ENCODE measurements at regions not wholly inside any gene's neighbourhood (a gene's known extent, or its start where the extent isn't known, plus 50 kb on each side); places are given as distances from the start of the nearest gene placed in this dataset.

DNA sequence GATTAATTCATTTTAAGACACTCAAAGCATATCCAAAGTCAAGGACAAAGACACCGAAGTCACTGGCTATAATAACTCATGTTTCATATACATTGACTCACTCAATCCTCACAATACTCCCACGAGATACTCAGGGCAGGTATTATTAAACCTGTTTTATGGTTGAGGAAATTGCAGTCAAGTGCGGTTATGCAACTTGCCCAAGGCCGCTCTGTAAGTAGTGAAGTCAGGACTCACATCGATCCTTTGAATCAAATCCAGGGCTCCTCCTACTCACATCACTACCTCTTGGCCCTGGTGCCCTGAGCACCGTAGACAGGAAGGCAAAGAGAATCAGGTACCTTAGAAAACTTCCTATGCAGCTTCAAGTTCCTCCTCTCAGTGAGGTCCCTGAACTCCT is 87.8 kb upstream of the APC start:
- ATAC-seq (no peak), DNase-seq (ENCODE audit: low spot score in 2 of 2) (no peak)
- no peak overlapping the region for H3K27ac Mint-ChIP-seq
- no peaks in the 10 kb centered on the region for H3K36me3 Mint-ChIP-seq
- no peaks in the 10 kb centered on the region for H3K9me3 Mint-ChIP-seq

DNA sequence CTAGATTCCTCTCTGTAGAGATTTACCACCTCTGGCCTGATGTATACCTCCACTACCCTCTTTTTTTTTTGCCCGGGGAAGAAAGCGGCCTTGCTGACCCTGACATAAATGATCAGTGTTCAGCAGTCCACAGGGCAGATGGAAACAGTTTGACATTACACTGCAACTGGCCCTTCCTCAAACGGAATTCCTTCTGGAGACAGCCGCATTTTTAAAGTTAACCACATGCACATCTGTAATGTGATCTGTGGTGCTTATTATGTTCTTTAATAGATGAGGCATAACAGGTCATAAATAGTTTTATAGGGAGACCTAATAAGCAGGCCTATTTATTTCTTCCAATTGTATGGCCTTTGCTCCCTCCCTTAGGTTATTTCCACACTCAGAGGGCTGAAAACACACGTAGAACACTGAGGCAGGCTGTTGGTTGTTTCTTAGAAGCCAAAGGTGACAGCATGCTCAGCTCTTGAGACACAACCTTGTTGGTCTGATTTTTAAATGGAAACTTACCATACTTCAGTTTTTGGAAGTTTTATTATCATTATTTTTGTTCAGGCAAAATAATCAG is 84.0 kb upstream of the APC start:
- no peak for DNase-seq (ENCODE audit: low spot score in 2 of 2)
- no peaks in the 10 kb centered on the region for H3K36me3 Mint-ChIP-seq
- ATAC-seq = no peak
- peaks cover 0 to 5% of the 10 kb centered on the region in 2 donors for H3K9me3 Mint-ChIP-seq
- no peak overlapping the region for H3K27ac Mint-ChIP-seq

DNA sequence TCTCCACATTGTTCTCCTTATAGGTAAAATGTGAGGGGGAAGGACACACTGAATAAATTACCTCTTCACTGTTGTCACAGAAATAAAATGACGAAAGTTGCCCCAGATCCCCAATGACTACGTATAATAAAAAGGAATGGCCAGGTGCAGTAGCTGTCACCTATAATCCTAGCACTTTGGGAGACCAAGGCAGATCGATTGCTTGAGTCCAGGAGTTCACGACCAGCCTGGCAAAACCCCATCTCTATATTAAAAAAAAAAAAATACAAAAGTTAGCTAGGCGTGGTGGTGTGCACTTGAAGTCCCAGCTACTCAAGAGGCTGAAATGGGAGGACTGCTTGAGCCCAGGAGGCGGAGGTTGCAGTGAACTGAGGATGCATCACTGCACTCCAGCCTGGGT is 82.2 kb upstream of the APC start:
- H3K36me3 Mint-ChIP-seq = peaks cover 0 to 4% of the 10 kb centered on the region in 2 donors
- no peak overlapping the region for H3K27ac Mint-ChIP-seq
- DNase-seq (ENCODE audit: low spot score in 2 of 2) = no peak
- ATAC-seq = no peak
- peaks cover 8 to 15% of the 10 kb centered on the region in 2 donors for H3K9me3 Mint-ChIP-seq

DNA sequence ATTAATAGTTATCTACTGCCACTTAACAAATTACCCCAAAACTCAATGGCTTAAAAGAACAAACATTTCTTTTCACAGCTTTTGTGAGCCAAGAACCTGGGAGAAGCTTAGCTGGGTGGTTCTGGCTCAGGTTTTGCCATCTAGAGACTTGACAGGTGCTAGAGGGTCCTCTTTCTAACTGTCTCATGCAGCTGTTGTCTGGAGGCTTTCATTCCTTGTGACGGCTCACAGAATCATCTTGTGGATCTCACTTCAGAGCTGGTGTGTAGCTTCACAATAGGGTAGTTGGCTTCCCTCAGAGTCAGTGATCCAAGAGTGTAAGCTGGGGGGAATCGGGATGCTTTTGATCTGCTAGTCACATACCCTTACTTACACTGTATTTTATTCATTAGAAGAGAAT is 81.2 kb upstream of the APC start:
- no peak for ATAC-seq
- H3K36me3 Mint-ChIP-seq = peaks cover 4 to 11% of the 10 kb centered on the region in 2 donors
- no peak for DNase-seq (ENCODE audit: low spot score in 2 of 2)
- H3K9me3 Mint-ChIP-seq = peaks cover 17 to 24% of the 10 kb centered on the region in 2 donors
- H3K27ac Mint-ChIP-seq = no peak overlapping the region

DNA sequence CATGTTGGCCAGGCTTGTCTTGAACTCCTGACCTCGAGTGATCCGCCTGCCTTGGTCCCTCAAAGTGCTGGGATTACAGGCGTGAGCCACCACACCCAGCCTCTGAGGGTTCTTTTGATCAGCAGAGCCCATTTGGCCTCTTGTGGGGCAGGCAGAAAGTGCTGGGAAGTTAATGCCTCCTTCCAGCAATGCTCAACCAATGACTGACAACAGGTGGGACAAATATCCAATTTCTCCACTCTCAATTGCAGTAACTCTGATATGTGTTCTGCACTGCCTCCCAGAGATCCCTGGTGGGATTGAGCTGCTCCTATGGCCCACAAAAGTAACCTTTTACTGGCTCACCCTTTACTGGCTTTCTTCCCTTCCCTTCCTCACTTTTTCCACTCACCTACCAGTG is 79.9 kb upstream of the APC start:
- H3K27ac Mint-ChIP-seq = no peak overlapping the region

DNA sequence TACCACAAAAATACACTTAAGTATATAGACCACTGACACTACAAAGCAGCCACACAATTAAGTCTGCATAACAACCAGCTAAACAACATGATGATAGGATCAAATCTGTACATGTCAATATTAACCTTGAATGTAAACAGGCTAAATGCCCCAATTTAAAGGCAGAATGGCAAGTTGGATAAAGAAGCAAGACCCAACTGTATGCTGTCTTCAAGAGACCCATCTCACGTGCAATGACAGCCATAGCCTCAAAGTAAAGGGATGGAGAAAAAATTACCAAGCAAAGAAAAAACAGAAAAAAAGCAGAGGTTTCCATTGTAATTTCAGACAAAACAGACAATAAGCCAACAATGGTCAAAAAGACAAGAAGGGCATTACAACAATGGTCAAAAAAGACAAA is 77.3 kb upstream of the APC start:
- Mint-ChIP-seq H3K27ac (no peak overlapping the region), H3K9me3 (peaks cover 17 to 24% of the 10 kb centered on the region in 2 donors), H3K36me3 (peaks cover 4 to 11% of the 10 kb centered on the region in 2 donors)
- ATAC-seq = no peak
- no peak for DNase-seq (ENCODE audit: low spot score in 2 of 2)

More for the DNA sequence above, 79.9 kb upstream of the APC start:
- H3K36me3 Mint-ChIP-seq = peaks cover 4 to 11% of the 10 kb centered on the region in 2 donors
- DNase-seq (ENCODE audit: low spot score in 2 of 2) (no peak), ATAC-seq (no peak)
- H3K9me3 Mint-ChIP-seq = peaks cover 17 to 24% of the 10 kb centered on the region in 2 donors

DNA sequence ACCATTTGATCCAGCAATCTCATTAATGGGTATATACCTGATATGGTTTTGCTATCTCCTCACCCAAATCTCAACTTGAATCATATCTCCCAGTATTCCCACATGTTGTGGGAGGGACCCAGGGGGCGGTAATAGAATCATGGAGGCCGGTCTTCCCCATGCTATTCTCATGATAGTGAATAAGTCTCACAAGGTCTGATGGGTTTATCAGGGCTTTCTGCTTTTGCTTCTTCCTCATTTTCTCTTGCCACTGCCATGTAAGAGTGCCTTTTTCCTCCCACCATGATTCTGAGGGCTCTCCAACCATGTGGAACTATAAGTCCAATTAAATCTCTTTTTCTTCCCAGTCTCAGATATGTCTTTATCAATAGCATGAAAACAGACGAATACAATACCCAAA is 74.5 kb upstream of the APC start:
- Mint-ChIP-seq H3K27ac (no peak overlapping the region), H3K9me3 (peaks cover 17 to 22% of the 10 kb centered on the region in 2 donors), H3K36me3 (peaks cover 4 to 11% of the 10 kb centered on the region in 2 donors)
- DNase-seq (ENCODE audit: low spot score in 2 of 2) = no peak
- ATAC-seq = no peak

DNA sequence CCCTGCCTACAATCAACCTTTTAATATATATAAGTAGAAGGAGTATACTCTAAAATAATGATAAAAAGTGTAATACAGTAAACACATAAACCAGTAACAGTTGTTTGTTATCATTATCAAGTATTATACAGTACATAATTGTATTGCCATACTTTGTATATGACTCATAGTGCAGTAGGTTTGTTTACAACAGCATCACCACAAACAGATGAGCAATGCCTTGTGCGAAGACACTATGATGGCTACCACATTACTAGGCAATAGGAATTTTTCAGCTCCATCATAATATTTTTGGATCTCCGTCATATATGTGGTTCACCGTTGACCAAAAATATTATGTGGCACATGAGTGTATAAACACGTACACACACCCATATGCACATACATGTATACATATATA is 69.7 kb upstream of the APC start:
- ATAC-seq = no peak
- H3K36me3 Mint-ChIP-seq = no peaks in the 10 kb centered on the region
- no peak overlapping the region for H3K27ac Mint-ChIP-seq
- DNase-seq (ENCODE audit: low spot score in 2 of 2) = no peak
- H3K9me3 Mint-ChIP-seq = no peaks in the 10 kb centered on the region

DNA sequence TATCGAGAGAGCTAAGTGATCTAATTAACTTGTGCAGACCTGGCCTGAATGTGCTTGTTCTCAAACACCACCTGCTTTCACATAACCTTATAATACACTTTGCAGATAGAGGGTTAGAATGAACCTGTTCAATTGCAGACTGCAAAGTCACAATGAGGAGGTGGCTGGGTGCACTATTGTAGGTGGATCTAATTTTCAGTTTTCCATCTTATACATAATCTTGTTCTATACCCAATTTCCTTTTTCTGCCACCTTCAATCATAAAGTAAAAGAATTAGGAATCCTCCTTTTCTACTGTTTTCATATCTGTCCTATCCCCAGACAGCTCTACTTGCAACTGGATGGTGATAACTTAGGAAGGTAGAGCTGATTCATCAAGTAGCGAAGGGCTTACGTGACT is 68.8 kb upstream of the APC start:
- Mint-ChIP-seq H3K9me3 (no peaks in the 10 kb centered on the region), H3K36me3 (no peaks in the 10 kb centered on the region), H3K27ac (no peak overlapping the region)
- no peak for DNase-seq (ENCODE audit: low spot score in 2 of 2)
- ATAC-seq = no peak

DNA sequence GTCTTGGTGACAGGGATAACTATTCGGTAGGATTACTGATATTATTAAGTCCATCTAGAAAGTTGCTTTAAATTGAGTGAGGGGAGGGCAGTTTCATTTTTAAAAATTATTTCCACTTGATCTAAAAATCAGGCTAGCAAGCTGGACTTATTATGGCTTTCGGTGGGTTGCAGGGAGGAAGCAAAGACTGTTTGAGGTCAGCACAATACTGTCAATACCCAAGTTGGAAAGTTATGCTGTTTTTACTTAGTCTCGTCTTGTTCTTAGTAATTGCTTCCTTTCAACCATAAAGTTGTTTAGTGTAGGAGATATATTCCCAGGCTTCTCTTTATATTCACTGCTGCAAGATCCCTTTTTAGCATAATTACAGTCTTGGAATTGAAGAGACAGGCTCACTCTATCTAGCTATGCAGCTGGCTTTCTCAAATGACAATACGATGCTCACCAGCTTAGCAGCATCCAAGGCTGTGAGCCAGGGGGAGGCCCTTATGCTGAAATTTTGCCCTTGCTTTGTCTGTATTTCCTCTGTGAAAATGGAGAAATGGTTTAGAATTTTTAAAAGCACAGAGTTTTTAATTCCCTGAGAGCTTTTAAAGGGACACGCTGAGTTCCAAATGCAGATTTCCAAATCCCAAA is 68.2 kb upstream of the APC start:
- Mint-ChIP-seq H3K9me3 (no peaks in the 10 kb centered on the region), H3K36me3 (no peaks in the 10 kb centered on the region), H3K27ac (no peak overlapping the region)
- ATAC-seq (no peak), DNase-seq (ENCODE audit: low spot score in 2 of 2) (no peak)

DNA sequence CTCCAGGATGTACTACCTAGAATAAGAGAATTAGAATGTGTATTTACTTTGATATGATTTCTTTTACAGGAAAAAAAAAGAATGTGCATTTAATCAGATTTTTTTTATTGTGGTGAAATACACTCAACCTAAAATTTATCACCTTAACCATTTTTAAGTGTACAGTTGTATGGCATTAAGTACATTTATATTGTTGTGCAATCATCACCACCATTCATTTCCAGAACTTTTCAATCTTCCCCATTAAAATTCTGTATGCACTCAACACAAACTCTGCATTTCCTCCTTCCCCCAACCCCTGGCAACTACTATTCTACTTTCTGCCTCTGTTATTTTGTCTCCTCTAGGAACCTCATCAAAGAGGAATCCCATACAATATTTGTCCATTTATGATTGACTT is 66.0 kb upstream of the APC start:
- Mint-ChIP-seq H3K9me3 (peaks cover 0 to 2% of the 10 kb centered on the region in 2 donors), H3K27ac (no peak overlapping the region), H3K36me3 (no peaks in the 10 kb centered on the region)
- DNase-seq (ENCODE audit: low spot score in 2 of 2) (no peak), ATAC-seq (no peak)

DNA sequence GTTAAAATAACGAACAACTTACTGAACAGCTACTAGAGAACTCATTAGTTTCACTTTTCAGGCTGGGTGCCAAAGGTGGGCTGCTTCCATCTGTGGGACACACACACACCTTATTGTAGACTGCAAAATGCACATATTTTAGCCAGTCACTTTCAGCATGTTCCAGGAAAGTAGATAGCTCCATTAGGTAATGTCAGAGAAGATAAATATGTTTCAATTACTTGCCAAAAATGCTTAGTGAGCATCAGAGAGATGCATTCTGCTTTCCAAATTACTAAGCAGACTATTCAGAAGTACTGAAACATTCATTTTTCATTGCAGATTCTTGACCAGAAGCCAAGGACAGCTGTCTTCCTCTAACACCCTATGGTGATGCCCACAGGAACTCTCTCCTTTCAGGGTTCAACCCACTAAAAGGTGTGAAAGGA is 56.2 kb upstream of the APC start:
- H3K9me3 Mint-ChIP-seq = no peaks in the 10 kb centered on the region
- H3K36me3 Mint-ChIP-seq = no peaks in the 10 kb centered on the region
- DNase-seq (ENCODE audit: low spot score in 2 of 2) (no peak), ATAC-seq (no peak)
- H3K27ac Mint-ChIP-seq = no peak overlapping the region

DNA sequence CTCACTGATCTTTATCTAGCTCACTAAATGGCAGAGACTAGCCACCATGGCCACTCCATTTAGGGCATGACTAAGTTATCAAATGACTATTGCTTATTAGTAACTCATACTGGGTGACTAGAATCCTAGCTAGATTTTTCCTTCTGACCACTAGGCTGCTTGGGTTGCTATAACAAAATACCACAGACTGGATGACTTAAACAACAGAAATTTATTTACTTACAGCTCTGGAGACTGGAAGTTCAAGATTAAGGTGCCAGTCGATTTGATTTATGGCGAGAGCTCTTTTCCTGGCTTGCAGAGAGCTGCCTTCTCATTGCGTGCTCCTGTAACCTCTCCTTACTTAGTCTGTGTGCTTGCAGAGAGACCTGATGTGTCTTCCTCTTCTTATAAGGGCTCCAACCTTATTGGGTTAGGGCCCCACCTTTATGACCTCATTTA is 55.0 kb upstream of the APC start:
- DNase-seq (ENCODE audit: low spot score in 2 of 2) = no peak
- Mint-ChIP-seq H3K36me3 (no peaks in the 10 kb centered on the region), H3K27ac (no peak overlapping the region), H3K9me3 (no peaks in the 10 kb centered on the region)
- no peak for ATAC-seq

DNA sequence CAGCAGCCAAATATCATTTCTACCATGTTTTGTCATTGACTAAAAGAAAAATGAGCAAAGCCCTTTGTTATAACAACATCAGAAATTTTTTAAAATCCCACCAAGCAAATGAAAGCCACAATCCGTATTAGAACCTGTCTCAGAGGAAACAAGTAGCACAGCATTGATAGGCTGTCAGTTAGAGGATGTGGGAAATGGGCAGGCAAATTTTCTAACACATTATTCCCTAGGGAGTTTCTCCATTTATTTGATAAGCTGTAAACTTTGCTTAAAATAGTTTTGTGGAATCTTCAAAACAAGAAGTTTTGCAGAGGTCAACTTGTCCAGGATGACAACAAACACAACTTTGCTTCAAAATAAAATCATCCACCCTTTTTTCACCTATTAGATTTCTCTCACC is 53.6 kb upstream of the APC start:
- Mint-ChIP-seq H3K27ac (no peak overlapping the region), H3K9me3 (no peaks in the 10 kb centered on the region), H3K36me3 (no peaks in the 10 kb centered on the region)
- DNase-seq (ENCODE audit: low spot score in 2 of 2) = no peak
- no peak for ATAC-seq

DNA sequence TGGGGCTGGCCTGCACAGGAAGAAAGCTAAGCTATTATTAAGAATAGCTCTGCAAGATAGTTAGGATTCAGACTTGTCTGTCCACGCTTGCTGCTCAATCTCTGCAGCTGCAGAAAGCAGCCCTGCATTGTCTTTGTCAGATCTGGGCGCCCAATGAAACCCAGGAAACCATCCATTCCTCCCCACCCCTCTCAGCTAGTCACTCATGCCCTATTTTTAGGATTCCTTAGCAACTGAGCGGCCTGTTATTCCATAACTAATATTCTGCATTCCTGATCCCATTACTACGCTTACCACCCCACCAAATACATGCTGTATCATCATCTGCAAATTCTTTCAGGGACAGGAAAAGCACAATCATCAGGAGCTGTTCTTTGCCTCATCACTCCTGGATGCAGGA is 52.9 kb upstream of the APC start:
- no peaks in the 10 kb centered on the region for H3K9me3 Mint-ChIP-seq
- H3K27ac Mint-ChIP-seq = no peak overlapping the region
- DNase-seq (ENCODE audit: low spot score in 2 of 2) = no peak
- no peak for ATAC-seq
- no peaks in the 10 kb centered on the region for H3K36me3 Mint-ChIP-seq

DNA sequence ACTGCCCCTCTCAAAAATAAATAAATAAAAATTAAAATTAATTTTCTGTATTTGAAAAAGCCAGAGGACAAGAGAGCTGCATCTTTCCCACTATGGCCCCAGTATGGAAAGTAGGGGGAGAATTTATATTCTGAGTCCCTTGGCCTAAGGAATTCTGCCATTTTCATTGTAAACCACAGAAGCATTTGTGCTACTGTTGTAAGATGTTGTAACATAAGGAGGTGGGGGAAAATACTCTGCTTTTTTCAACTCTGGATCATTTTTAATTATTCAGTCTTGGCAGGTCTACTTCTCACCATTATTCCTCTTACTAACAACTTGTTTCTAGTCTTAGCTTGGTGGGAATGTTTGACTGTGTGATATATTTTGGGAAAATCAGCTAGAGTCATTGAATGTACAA is 52.3 kb upstream of the APC start:
- ATAC-seq (no peak), DNase-seq (ENCODE audit: low spot score in 2 of 2) (no peak)
- Mint-ChIP-seq H3K27ac (no peak overlapping the region), H3K9me3 (no peaks in the 10 kb centered on the region), H3K36me3 (no peaks in the 10 kb centered on the region)

DNA sequence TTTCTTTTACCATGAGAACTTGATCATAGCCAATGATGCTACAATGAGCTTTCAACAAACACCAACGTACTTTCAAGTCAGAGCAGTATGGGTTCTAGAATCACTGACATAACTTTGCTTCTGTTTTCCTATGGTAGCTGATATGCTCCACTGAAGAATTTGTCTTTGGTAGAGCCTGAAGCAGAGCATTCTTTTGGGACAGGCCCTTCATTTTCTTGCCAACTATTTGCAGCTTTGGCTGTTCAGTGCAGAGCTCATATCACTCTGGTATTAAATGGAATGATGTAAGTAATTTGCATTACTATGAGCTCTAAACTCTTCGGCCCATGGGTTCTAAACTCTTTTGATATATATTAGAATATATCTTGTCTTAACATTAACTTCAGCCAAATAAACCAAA is 51.8 kb upstream of the APC start:
- Mint-ChIP-seq H3K36me3 (no peaks in the 10 kb centered on the region), H3K9me3 (no peaks in the 10 kb centered on the region)
- no peak for ATAC-seq

DNA sequence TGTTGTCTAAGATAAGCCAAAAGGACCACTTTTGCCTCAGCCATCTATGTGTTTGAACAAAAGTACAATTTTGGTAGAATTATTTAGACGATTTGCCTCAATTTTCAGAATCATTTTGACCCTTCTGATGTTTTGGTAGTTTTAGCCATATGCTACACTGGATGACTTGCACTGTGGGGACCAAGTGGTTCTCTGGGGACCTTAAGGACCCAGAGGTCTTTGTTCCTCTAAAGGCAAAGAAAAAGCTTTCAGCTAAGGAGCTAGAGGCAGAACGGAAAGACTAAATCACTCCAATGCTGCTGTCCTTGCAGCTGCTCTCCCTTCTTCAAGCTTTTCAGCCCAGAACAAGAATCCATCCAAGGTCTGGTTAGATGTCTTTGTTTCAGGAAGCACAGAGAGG is 51.0 kb upstream of the APC start:
- no peaks in the 10 kb centered on the region for H3K9me3 Mint-ChIP-seq
- no peaks in the 10 kb centered on the region for H3K36me3 Mint-ChIP-seq
- ATAC-seq (no peak), DNase-seq (ENCODE audit: low spot score in 2 of 2) (no peak)
- H3K27ac Mint-ChIP-seq = no peak overlapping the region

More for the DNA sequence above, 51.8 kb upstream of the APC start:
- no peak overlapping the region for H3K27ac Mint-ChIP-seq
- no peak for DNase-seq (ENCODE audit: low spot score in 2 of 2)
